K562 (cell line): ENCODE measurements at regions not wholly inside any gene's neighbourhood (a gene's known extent, or its start where the extent isn't known, plus 50 kb on each side); places are given as distances from the start of the nearest gene placed in this dataset.

Source experiments
- ATAC-seq: fragments of 200-7000 bp; cut with Tn5 transposase; 3 replicates; pipeline ENCODE4 v1.9.1; 2020; ENCODE audit warnings: moderate library complexity
- BruUV-seq: library from RNA; stranded (reverse); fragments of 400-500 nt; replicated peaks from 2 replicates; lab custom pipeline; 2021; lab: Mats Ljungman, UMichigan
- CTCF ChIA-PET: fragments of 300-600 bp; formaldehyde crosslinking; extraction: SDS; loops from one replicate; lab custom pipeline; 2021; ENCODE audit warnings: low intra/inter-chr PET ratio; lab: Yijun Ruan, JAX
- POLR2A ChIA-PET: fragments of 300-600, 350-650 bp; sonication (Branson Sonifier 250); formaldehyde crosslinking; extraction: SDS; loops from one replicate; lab custom pipeline; 2021; ENCODE audit warnings: antibody characterized with exemption, inconsistent platforms; lab: Yijun Ruan, JAX
- DNase-seq, 4 experiments: peaks; one replicate each; pipeline versions ENCODE4 v3.0.0 to v3.0.0-alpha.2; 2011 to 2018; ENCODE audit warnings: low spot score in 3 of 4, mixed read lengths in 3 of 4; ENCODE audit errors: extremely low read depth in 1 of 4
- FAIRE-seq: peaks from 2 replicates; lab custom pipeline; 2011; peaks lifted over from hg19 to GRCh38; lab: Jason Lieb, UNC
- H2AFZ ChIP-seq: 2 replicates; pipeline ENCODE4 v1.6.0; 2011; ENCODE audit warnings: low read depth, low read length, control low read depth, inconsistent platforms
- H3K27ac ChIP-seq: fragments of 200-600 bp; 3 replicates; pipeline ENCODE4 v1.8.0; 2011; ENCODE audit warnings: low read depth, mild to moderate bottlenecking, control low read depth, inconsistent platforms, low read length, moderate library complexity, mixed read lengths; ENCODE audit errors: extremely low read depth
- H3K27me3 ChIP-seq, 2 experiments: fragments of 300-600 bp in 1 of 2; 2 replicates in 1 of 2; 3 replicates in 1 of 2; pipeline versions ENCODE4 v1.6.0 to v1.8.0; 2011; ENCODE audit warnings: inconsistent platforms in 2 of 2, low read length in 2 of 2, mild to moderate bottlenecking in 1 of 2, mixed read lengths in 1 of 2, moderate library complexity in 1 of 2; ENCODE audit not compliant: control insufficient read depth in 2 of 2, insufficient read depth in 2 of 2
- H3K36me3 ChIP-seq: fragments of 300-600 bp; 3 replicates; pipeline ENCODE4 v1.8.0; 2011; ENCODE audit warnings: mild to moderate bottlenecking, low read length, inconsistent platforms; ENCODE audit not compliant: control insufficient read depth, insufficient read depth
- H3K4me1 ChIP-seq, 2 experiments: fragments of 200-600 bp in 1 of 2; replicated peaks in 1 of 2; 2 replicates in 1 of 2; 3 replicates in 1 of 2; pipeline versions ENCODE4 v1.5.1 to v1.8.0; 2011; ENCODE audit warnings: inconsistent platforms in 2 of 2, low read length in 2 of 2, mild to moderate bottlenecking in 1 of 2, mixed read lengths in 1 of 2, moderate library complexity in 1 of 2; ENCODE audit not compliant: control insufficient read depth in 2 of 2, insufficient read depth in 2 of 2
- H3K4me2 ChIP-seq: 2 replicates; pipeline ENCODE4 v1.6.1; 2011; ENCODE audit warnings: low read length, control low read depth, inconsistent platforms, mixed read lengths; ENCODE audit not compliant: insufficient read depth
- H3K4me3 ChIP-seq: fragments of 200-600 bp; sonication (generic), shearing (Covaris generic); 2 replicates; pipeline ENCODE4 v1.5.1; 2016; ENCODE audit warnings: control low read depth, inconsistent platforms
- H3K79me2 ChIP-seq: fragments of 200-600 bp; 3 replicates; pipeline ENCODE4 v1.8.0; 2011; ENCODE audit warnings: low read length, inconsistent platforms; ENCODE audit not compliant: control insufficient read depth, insufficient read depth
- H3K9ac ChIP-seq, 2 experiments: 2 replicates each; pipeline versions ENCODE4 v1.6.0 to v1.6.1; 2011; ENCODE audit warnings: low read depth in 2 of 2, low read length in 2 of 2, control low read depth in 1 of 2, inconsistent platforms in 1 of 2, mild to moderate bottlenecking in 1 of 2, mixed read lengths in 1 of 2; ENCODE audit not compliant: insufficient read depth in 1 of 2
- H3K9me1 ChIP-seq: one replicate; pipeline ENCODE4 v1.6.0; 2011; ENCODE audit warnings: inconsistent platforms, mild to moderate bottlenecking, low read length, moderate library complexity; ENCODE audit not compliant: control insufficient read depth, insufficient read depth
- H3K9me3 ChIP-seq: replicated peaks from 2 replicates; pipeline ENCODE4 v1.5.1; 2011; ENCODE audit warnings: low read depth, low read length, inconsistent platforms; ENCODE audit not compliant: control insufficient read depth, insufficient read depth
- H4K20me1 ChIP-seq: replicated peaks from 2 replicates; pipeline ENCODE4 v1.6.1; 2011; ENCODE audit warnings: low read length, inconsistent platforms, mixed read lengths; ENCODE audit not compliant: control insufficient read depth, insufficient read depth
- ATF2 ChIP-seq: sonication (generic); formaldehyde crosslinking; IDR thresholded peaks from 2 replicates; pipeline ENCODE4 v1.8.1; 2022; ENCODE audit warnings: missing genetic modification reagents
- CHAMP1 ChIP-seq: fragments of 450-650 bp; IDR thresholded peaks from 2 replicates; pipeline ENCODE4 v1.6.1; 2016; ENCODE audit warnings: mild to moderate bottlenecking
- CHD4 ChIP-seq: fragments of 200-600 bp; sonication (generic); IDR thresholded peaks from 3 replicates; pipeline ENCODE4 v1.6.1; 2012; ENCODE audit warnings: low read depth, mild to moderate bottlenecking, mixed read lengths, low read length, inconsistent platforms; ENCODE audit not compliant: insufficient read depth, insufficient replicate concordance, poor library complexity, severe bottlenecking
- HMG20A ChIP-seq: fragments of 450-650 bp; formaldehyde crosslinking; conservative IDR thresholded peaks from 2 replicates; pipeline ENCODE4 v1.4.0; 2020; ENCODE audit warnings: mild to moderate bottlenecking, mixed read lengths
- HNRNPH1 ChIP-seq: fragments of 200-400 bp; formaldehyde crosslinking; optimal IDR thresholded peaks from 2 replicates; pipeline ENCODE3; 2017; ENCODE audit warnings: low read depth, mild to moderate bottlenecking, low read length, moderate library complexity
- HOXB6 ChIP-seq: fragments of 250-450 bp; sonication (Bioruptor Pico); IDR thresholded peaks from 2 replicates; pipeline ENCODE4 v1.5.1; 2022; ENCODE audit warnings: mild to moderate bottlenecking, borderline replicate concordance
- MEF2A ChIP-seq: IDR thresholded peaks from 2 replicates; pipeline ENCODE4 v1.6.1; 2011; ENCODE audit warnings: low read depth, mild to moderate bottlenecking, low read length, moderate library complexity; ENCODE audit not compliant: control insufficient read depth
- NCOA1 ChIP-seq: fragments of 450-650 bp; IDR thresholded peaks from 2 replicates; pipeline ENCODE4 v1.6.1; 2016; ENCODE audit warnings: low read depth
- POLR2H ChIP-seq: IDR thresholded peaks from 2 replicates; pipeline ENCODE4 v1.6.1; 2016; ENCODE audit warnings: missing genetic modification characterization, low read depth, mild to moderate bottlenecking, control low read depth, missing compliant biosample characterization, moderate library complexity
- POLR3G ChIP-seq: IDR thresholded peaks from 2 replicates; pipeline ENCODE4 v1.6.1; 2011; ENCODE audit not compliant: insufficient read length, insufficient replicate concordance; ENCODE audit errors: extremely low read depth
- TAF9B ChIP-seq: fragments of 450-650 bp; IDR thresholded peaks from 2 replicates; pipeline ENCODE4 v1.6.1; 2018; ENCODE audit warnings: mild to moderate bottlenecking; ENCODE audit not compliant: partially characterized antibody
- TRIM24 ChIP-seq, 2 experiments: fragments of 450-650 bp; IDR thresholded peaks; 2 replicates each; pipeline ENCODE4 v1.6.1; 2016
- ZEB2 ChIP-seq: fragments of 450-650 bp; IDR thresholded peaks from 2 replicates; pipeline ENCODE4 v1.6.1; 2016
- ZHX1 ChIP-seq: fragments of 150-350 bp; conservative IDR thresholded peaks from 2 replicates; pipeline ENCODE4 v1.6.1; 2014; ENCODE audit warnings: low read length
- ZNF384 ChIP-seq: IDR thresholded peaks from 2 replicates; pipeline ENCODE4 v1.6.1; 2012; ENCODE audit warnings: low read depth, low read length, improper control_type of control experiment
- ZNF644 ChIP-seq: fragments of 200-800 bp; sonication (Bioruptor generic); IDR thresholded peaks from 2 replicates; pipeline ENCODE4 v1.6.1; 2016; ENCODE audit warnings: low read depth, missing genetic modification characterization, missing compliant biosample characterization
- WGBS: fragments of 100-300 bp; shearing (Covaris generic); methylation state at CpG from one replicate; pipeline ENCODE4 v1.1.6; 2016; ENCODE audit warnings: low coverage, mixed read lengths; ENCODE audit not compliant: insufficient coverage; ENCODE audit errors: missing lambda C conversion rate; 5-methylcytosine and 5-hydroxymethylcytosine counted together
- in situ Hi-C: fragments of 300-500 bp; cut with MboI; formaldehyde crosslinking; loops from 4 replicates; pipeline ENCODE4 v1.15.0; 2018; ENCODE audit warnings: inconsistent platforms, mixed read lengths
- intact Hi-C: fragments of 100-400 bp; cut with micrococcal nuclease; formaldehyde crosslinking; loops from 2 replicates; pipeline ENCODE4 v1.14.2; 2022

- H3K36me3 ChIP-seq = no peaks in the 10 kb centered on the region
- H3K27me3 ChIP-seq = no peaks in the 10 kb centered on the region
- TF ChIP-seq ZHX1 (no peak), NCOA1 (no peak), HOXB6 (no peak), ZNF644 (tag) (no peak), ATF2 (no peak), MEF2A (no peak), CHD4 (no peak), CHAMP1 (no peak), HMG20A (CRISPR knock-in tag) (no peak), TRIM24 (IDR thresholded peaks at IDR 0.05) (no peak), ZEB2 (no peak), ZNF384 (no peak), POLR3G (no peak), TAF9B (no peak), HNRNPH1 (no peak), POLR2H (no peak)
- TF ChIP-seq, all 486 proteins: peak for 0
- intact Hi-C loops (no loop called here), in situ Hi-C loops (no loop called here)
- no peaks in the 10 kb centered on the region for H3K79me2 ChIP-seq
- H3K4me3 ChIP-seq = no peak overlapping the region
- no peak overlapping the region for H3K9ac ChIP-seq
- ChIA-PET POLR2A (no interaction called here), CTCF (no interaction called here)
- H3K27ac ChIP-seq = no peak overlapping the region
- H3K4me2 ChIP-seq = no peak overlapping the region
- H3K9me3 ChIP-seq = no peaks in the 10 kb centered on the region
- no peaks in the 10 kb centered on the region for H4K20me1 ChIP-seq
- no peak overlapping the region for H2AFZ ChIP-seq
- H3K9me1 ChIP-seq = no peaks in the 10 kb centered on the region
- no peak for ATAC-seq
- 6% methylated on average over 2 of the region's 2 CpGs for WGBS
- H3K4me1 ChIP-seq = no peaks in the 10 kb centered on the region
- no TSS peak for BruUV-seq
- no peak for DNase-seq
- FAIRE-seq = no peak
Measured at GRCh38 chr9:116009420-116009819, 144.2 kb upstream of the PAPPA start.
